Hepatocyte (in vitro differentiated cells): ENCODE measurements at regions not wholly inside any gene's neighbourhood (a gene's known extent, or its start where the extent isn't known, plus 50 kb on each side); places are given as distances from the start of the nearest gene placed in this dataset.

Experiments
- DNase-seq: peaks from one replicate; pipeline ENCODE4 v3.0.0-alpha.2; 2016; ENCODE audit warnings: low spot score
- H2AFZ ChIP-seq: fragments of 200-600 bp; sonication (generic); 2 replicates; pipeline ENCODE4 v1.6.0; 2016; ENCODE audit warnings: antibody characterized with exemption, mild to moderate bottlenecking
- H3K27ac ChIP-seq: fragments of 200-600 bp; sonication (generic); 2 replicates; pipeline ENCODE4 v1.5.1; 2016; ENCODE audit warnings: mild to moderate bottlenecking
- H3K27me3 ChIP-seq: fragments of 200-600 bp; sonication (generic); 2 replicates; pipeline ENCODE4 v1.6.1; 2016
- H3K36me3 ChIP-seq: fragments of 200-600 bp; sonication (generic); replicated peaks from 2 replicates; pipeline ENCODE4 v1.5.1; 2016; ENCODE audit warnings: low read depth; ENCODE audit not compliant: insufficient read depth
- H3K4me1 ChIP-seq: fragments of 200-600 bp; sonication (generic); 2 replicates; pipeline ENCODE4 v1.5.1; 2016; ENCODE audit warnings: mild to moderate bottlenecking, moderate library complexity; ENCODE audit not compliant: insufficient read depth
- H3K4me2 ChIP-seq: fragments of 200-600 bp; sonication (generic); 2 replicates; pipeline ENCODE4 v1.6.0; 2016
- H3K4me3 ChIP-seq: fragments of 200-600 bp; sonication (generic); 2 replicates; pipeline ENCODE4 v1.5.1; 2016; ENCODE audit warnings: mild to moderate bottlenecking
- H3K79me2 ChIP-seq: fragments of 200-600 bp; sonication (generic); 2 replicates; pipeline ENCODE4 v1.6.0; 2017; ENCODE audit warnings: mild to moderate bottlenecking
- H3K9me2 ChIP-seq: fragments of 200-600 bp; sonication (generic); replicated peaks from 2 replicates; pipeline ENCODE4 v1.6.0; 2017; ENCODE audit warnings: mild to moderate bottlenecking; ENCODE audit not compliant: insufficient read depth
- H3K9me3 ChIP-seq: fragments of 200-600 bp; sonication (generic); 2 replicates; pipeline ENCODE4 v1.5.1; 2016; ENCODE audit warnings: low read depth, mild to moderate bottlenecking
- H4K20me1 ChIP-seq: fragments of 200-600 bp; sonication (generic); 2 replicates; pipeline ENCODE4 v1.6.0; 2016; ENCODE audit warnings: mild to moderate bottlenecking; ENCODE audit not compliant: insufficient read depth, poor library complexity, severe bottlenecking
- CTCF ChIP-seq: fragments of 200-600 bp; sonication (generic); IDR thresholded peaks from 2 replicates; pipeline ENCODE4 v1.5.1; 2016; ENCODE audit warnings: antibody characterized with exemption, mild to moderate bottlenecking; ENCODE audit not compliant: poor library complexity
- EZH2 ChIP-seq: fragments of 200-600 bp; sonication (generic); IDR thresholded peaks from 2 replicates; pipeline ENCODE4 v1.6.1; 2016; ENCODE audit warnings: antibody characterized with exemption, mild to moderate bottlenecking, borderline replicate concordance
- EZH2phosphoT487 ChIP-seq: fragments of 200-600 bp; sonication (generic); IDR thresholded peaks from one replicate; pipeline ENCODE4 v1.6.1; 2018; ENCODE audit warnings: antibody characterized with exemption, mild to moderate bottlenecking, low read depth, moderate library complexity; ENCODE audit not compliant: unreplicated experiment, severe bottlenecking
- WGBS: methylation state at CpG from one replicate; pipeline ENCODE4 v1.1.6; 2016; ENCODE audit warnings: low lambda C conversion rate; ENCODE audit errors: missing lambda C conversion rate; 5-methylcytosine and 5-hydroxymethylcytosine counted together

- Histone ChIP-seq H3K4me2 (no peak overlapping the region), H3K9me2 (no peaks in the 10 kb centered on the region), H2AFZ (no peak overlapping the region), H3K27me3 (no peaks in the 10 kb centered on the region), H4K20me1 (no peaks in the 10 kb centered on the region), H3K4me3 (no peak overlapping the region), H3K79me2 (no peaks in the 10 kb centered on the region), H3K4me1 (no peaks in the 10 kb centered on the region), H3K36me3 (no peaks in the 10 kb centered on the region), H3K27ac (no peak overlapping the region), H3K9me3 (peaks cover 6% of the 10 kb centered on the region)
- WGBS = 87% methylated on average over 13 of the region's 13 CpGs
- TF ChIP-seq EZH2phosphoT487 = no peak
- no peak for DNase-seq
These were observed 294.3 kb upstream of the TNRC6C start for GRCh38 chr17:77664097-77664729.

GRCh38 chr17:77665833-77666232 is 292.7 kb upstream of the TNRC6C start:
- no peak overlapping the region for H2AFZ ChIP-seq
- no peak overlapping the region for H3K4me3 ChIP-seq
- TF ChIP-seq EZH2phosphoT487 (no peak), CTCF (no peak), EZH2 (no peak)
- no peak overlapping the region for H3K27ac ChIP-seq
- no peaks in the 10 kb centered on the region for H3K9me2 ChIP-seq
- H3K9me3 ChIP-seq = peaks cover 6% of the 10 kb centered on the region
- H3K4me1 ChIP-seq = no peaks in the 10 kb centered on the region
- H3K79me2 ChIP-seq = no peaks in the 10 kb centered on the region
- no peaks in the 10 kb centered on the region for H3K36me3 ChIP-seq
- H3K27me3 ChIP-seq = no peaks in the 10 kb centered on the region
- H4K20me1 ChIP-seq = no peaks in the 10 kb centered on the region
- 74% methylated on average over 3 of the region's 3 CpGs for WGBS
- H3K4me2 ChIP-seq = no peak overlapping the region
- DNase-seq = no peak

- H2AFZ ChIP-seq = no peak overlapping the region
- H3K36me3 ChIP-seq = no peaks in the 10 kb centered on the region
- H3K4me2 ChIP-seq = no peak overlapping the region
- no peaks in the 10 kb centered on the region for H3K9me2 ChIP-seq
- no peak for DNase-seq
- H3K9me3 ChIP-seq = peaks cover 6% of the 10 kb centered on the region
- H3K79me2 ChIP-seq = no peaks in the 10 kb centered on the region
- TF ChIP-seq EZH2 (no peak), CTCF (no peak), EZH2phosphoT487 (no peak)
- H4K20me1 ChIP-seq = no peaks in the 10 kb centered on the region
- H3K27me3 ChIP-seq = no peaks in the 10 kb centered on the region
- no peaks in the 10 kb centered on the region for H3K4me1 ChIP-seq
- WGBS = 48% methylated on average over 6 of the region's 6 CpGs
- no peak overlapping the region for H3K27ac ChIP-seq
- H3K4me3 ChIP-seq = no peak overlapping the region
These were observed 292.0 kb upstream of the TNRC6C start for GRCh38 chr17:77666462-77666861.

GRCh38 chr17:77666881-77667395 is 291.6 kb upstream of the TNRC6C start:
- Histone ChIP-seq H3K9me3 (peaks cover 6% of the 10 kb centered on the region), H2AFZ (no peak overlapping the region), H3K9me2 (no peaks in the 10 kb centered on the region), H3K36me3 (no peaks in the 10 kb centered on the region), H3K4me1 (no peaks in the 10 kb centered on the region), H3K79me2 (no peaks in the 10 kb centered on the region), H3K4me3 (no peak overlapping the region), H4K20me1 (no peaks in the 10 kb centered on the region), H3K4me2 (no peak overlapping the region), H3K27ac (no peak overlapping the region), H3K27me3 (no peaks in the 10 kb centered on the region)
- 90% methylated on average over 7 of the region's 7 CpGs for WGBS
- no peak for DNase-seq
- no peak for TF ChIP-seq CTCF
- no peak for TF ChIP-seq EZH2
- TF ChIP-seq EZH2phosphoT487 = no peak
